Psoas muscle (tissue), 7 donors: ENCODE measurements at regions not wholly inside any gene's neighbourhood (a gene's known extent, or its start where the extent isn't known, plus 50 kb on each side); places are given as distances from the start of the nearest gene placed in this dataset.

Experiments used
- ATAC-seq, 4 donors: fragments of 200-7000 bp; cut with Tn5 transposase; one replicate each; pipeline ENCODE4 v1.9.1; 2020; ENCODE audit warnings: moderate library complexity in 3 of 4, mild to moderate bottlenecking in 2 of 4
- DNase-seq, 2 donors: peaks; one replicate each; pipeline ENCODE4 v3.0.0-alpha.2; 2020
- H3K27ac ChIP-seq: fragments of 200-600 bp; one replicate; pipeline ENCODE4 v1.8.0; 2022
- H3K27me3 ChIP-seq, 3 donors: fragments of 200-600 bp in 1 of 3; one replicate each; pipeline versions ENCODE4 v1.6.1 to v1.8.0; 2013 to 2022; ENCODE audit warnings: low read length in 2 of 3, mild to moderate bottlenecking in 2 of 3, moderate library complexity in 1 of 3; ENCODE audit not compliant: insufficient read depth in 3 of 3
- H3K36me3 ChIP-seq, 2 donors: fragments of 200-600 bp in 1 of 2; one replicate each; pipeline versions ENCODE4 v1.6.1 to v1.8.0; 2013 to 2022; ENCODE audit warnings: low read depth in 1 of 2, mild to moderate bottlenecking in 1 of 2, moderate library complexity in 1 of 2; ENCODE audit not compliant: insufficient read depth in 1 of 2
- H3K4me1 ChIP-seq: fragments of 200-600 bp; one replicate; pipeline ENCODE4 v1.8.0; 2022
- H3K4me3 ChIP-seq: fragments of 200-600 bp; one replicate; pipeline ENCODE4 v1.8.0; 2022; ENCODE audit warnings: mild to moderate bottlenecking
- H3K9me3 ChIP-seq: fragments of 200-600 bp; one replicate; pipeline ENCODE4 v1.8.0; 2022
- CTCF ChIP-seq: fragments of 200-600 bp; IDR thresholded peaks from one replicate; pipeline ENCODE4 v1.8.0; 2022; ENCODE audit warnings: antibody characterized with exemption
- WGBS, 3 donors: extraction: QIAGEN DNeasy Blood & Tissue Kit; methylation state at CpG; one replicate each; pipeline versions ENCODE4 v1.1.6 to v1.1.7; 2013; 5-methylcytosine and 5-hydroxymethylcytosine counted together
- intact Hi-C, 2 donors: fragments of 100-400 bp; cut with DNase I; formaldehyde crosslinking; loops; one replicate each; pipeline versions ENCODE4 v1.11.0 to v1.14.2; 2022
- donor health status: healthy with polysubstance abuse.
- donor health status: DM: no; HTN: no; CAD: no; lungs with moderate emphysema.
- donor health status: Bipolar disorder and iron deficiency.
- donor health status: healthy.
- donor health status: DM: yes; HTN: yes; CAD: no.
- donor health status: DM: no; HTN: no; CAD: no.
- donor health status: DM: yes; HTN: yes; CAD: no.

GRCh38 chr10:71029411-71029892 is 141.1 kb upstream of the PCBD1 start:
- H3K9me3 ChIP-seq: no peaks in the 10 kb centered on the region
- H3K27ac ChIP-seq: no peak overlapping the region
- no peaks in the 10 kb centered on the region for H3K36me3 ChIP-seq
- DNase-seq (peak; percentile 26 to 74), ATAC-seq (peak; percentile 77 to 95 (median 88))
- WGBS, 3 donors: 38 to 57% (median 57%) methylated on average over 9 of the region's 9 CpGs
- no peak overlapping the region for H3K4me3 ChIP-seq
- no peaks in the 10 kb centered on the region for H3K4me1 ChIP-seq
- TF ChIP-seq CTCF: no peak
- intact Hi-C loops: no loop called here
- H3K27me3 ChIP-seq: no peaks in the 10 kb centered on the region

- no peak for ATAC-seq
- no peak for DNase-seq
- Histone ChIP-seq H3K9me3 (no peaks in the 10 kb centered on the region), H3K27me3 (no peaks in the 10 kb centered on the region), H3K4me1 (no peaks in the 10 kb centered on the region), H3K27ac (no peak overlapping the region), H3K4me3 (no peak overlapping the region), H3K36me3 (no peaks in the 10 kb centered on the region)
- TF ChIP-seq CTCF: no peak
- intact Hi-C loops: no loop called here
- whole genome bisulfite sequencing, 3 donors: 79 to 81% (median 80%) methylated on average over 7 to 10 of the region's 10 CpGs
These were observed 141.5 kb upstream of the PCBD1 start for GRCh38 chr10:71029907-71030306.

GRCh38 chr10:71031026-71031425 is 142.7 kb upstream of the PCBD1 start:
- 62 to 68% (median 65%) methylated on average over 4 of the region's 4 CpGs for WGBS, 3 donors
- Histone ChIP-seq H3K27me3 (no peaks in the 10 kb centered on the region), H3K27ac (no peak overlapping the region), H3K9me3 (no peaks in the 10 kb centered on the region), H3K4me3 (no peak overlapping the region), H3K4me1 (no peaks in the 10 kb centered on the region), H3K36me3 (no peaks in the 10 kb centered on the region)
- TF ChIP-seq CTCF: no peak
- no peak for DNase-seq
- no peak for ATAC-seq
- intact Hi-C loops: no loop called here

GRCh38 chr10:71031603-71032002 is 143.2 kb upstream of the PCBD1 start:
- H3K36me3 ChIP-seq: no peaks in the 10 kb centered on the region
- intact Hi-C loops: no loop called here
- ATAC-seq (peak; percentile 42 to 62 (median 50)), DNase-seq (no peak)
- H3K4me3 ChIP-seq: no peak overlapping the region
- 13 to 43% (median 25%) methylated on average over 2 of the region's 2 CpGs for WGBS, 3 donors
- no peaks in the 10 kb centered on the region for H3K27me3 ChIP-seq
- TF ChIP-seq CTCF: no peak
- no peaks in the 10 kb centered on the region for H3K4me1 ChIP-seq
- no peak overlapping the region for H3K27ac ChIP-seq
- no peaks in the 10 kb centered on the region for H3K9me3 ChIP-seq

- Histone ChIP-seq H3K27ac (no peak overlapping the region), H3K36me3 (no peaks in the 10 kb centered on the region), H3K4me1 (no peaks in the 10 kb centered on the region), H3K4me3 (no peak overlapping the region), H3K27me3 (no peaks in the 10 kb centered on the region), H3K9me3 (no peaks in the 10 kb centered on the region)
- TF ChIP-seq CTCF: no peak
- DNase-seq (no peak), ATAC-seq (no peak)
- intact Hi-C loops: no loop called here
- WGBS, 3 donors: 95 to 97% (median 96%) methylated on average over 5 of the region's 5 CpGs
These were observed 144.5 kb upstream of the PCBD1 start for GRCh38 chr10:71032887-71033286.
